GM19438 (cell line): ENCODE measurements at regions not wholly inside any gene's neighbourhood (a gene's known extent, or its start where the extent isn't known, plus 50 kb on each side); places are given as distances from the start of the nearest gene placed in this dataset.

Experiments used
- ATAC-seq: cut with Tn5 transposase; IDR thresholded peaks from one replicate; pipeline ENCODE4 v1.9.1; 2021; ENCODE audit warnings: low read depth; ENCODE audit not compliant: unreplicated experiment

- no peak for ATAC-seq
These were observed 1223.6 kb downstream of the EPHA7 start for GRCh38 chr6:92195796-92196195.

- no peak for ATAC-seq
These were observed 1231.3 kb downstream of the EPHA7 start for GRCh38 chr6:92188016-92188415.

- no peak for ATAC-seq
These were observed 1234.4 kb downstream of the EPHA7 start for GRCh38 chr6:92184933-92185332.

- no peak for ATAC-seq
These were observed 1238.0 kb downstream of the EPHA7 start for GRCh38 chr6:92181347-92181746.

GRCh38 chr6:92180090-92180489 is 1239.3 kb downstream of the EPHA7 start:
- no peak for ATAC-seq

GRCh38 chr6:92176666-92177065 is 1242.7 kb downstream of the EPHA7 start:
- ATAC-seq, result no peak

GRCh38 chr6:92174398-92175073 is 1244.8 kb downstream of the EPHA7 start:
- no peak for ATAC-seq

GRCh38 chr6:92169506-92169905 is 1249.9 kb downstream of the EPHA7 start:
- no peak for ATAC-seq

GRCh38 chr6:92166666-92167065 is 1252.7 kb downstream of the EPHA7 start:
- ATAC-seq, result no peak

- ATAC-seq, result no peak
These were observed 1257.4 kb downstream of the EPHA7 start for GRCh38 chr6:92161953-92162352.

- ATAC-seq, result no peak
These were observed 1259.1 kb downstream of the EPHA7 start for GRCh38 chr6:92160226-92160625.

- ATAC-seq, result no peak
These were observed 1260.3 kb downstream of the EPHA7 start for GRCh38 chr6:92159046-92159445.

GRCh38 chr6:92150553-92150952 is 1268.8 kb downstream of the EPHA7 start:
- ATAC-seq, result no peak

- no peak for ATAC-seq
These were observed 1272.1 kb downstream of the EPHA7 start for GRCh38 chr6:92147246-92147645.

- ATAC-seq, result no peak
These were observed 1279.8 kb downstream of the EPHA7 start for GRCh38 chr6:92139601-92140000.

- no peak for ATAC-seq
These were observed 1286.4 kb downstream of the EPHA7 start for GRCh38 chr6:92132957-92133356.

- ATAC-seq, result no peak
These were observed 1286.9 kb downstream of the EPHA7 start for GRCh38 chr6:92132457-92132856.

- ATAC-seq, result no peak
These were observed 1288.4 kb downstream of the EPHA7 start for GRCh38 chr6:92130944-92131343.

GRCh38 chr6:92126983-92127382 is 1292.4 kb downstream of the EPHA7 start:
- no peak for ATAC-seq

- no peak for ATAC-seq
These were observed 1293.3 kb downstream of the EPHA7 start for GRCh38 chr6:92126088-92126487.

- no peak for ATAC-seq
These were observed 1293.7 kb downstream of the EPHA7 start for GRCh38 chr6:92125681-92126080.

GRCh38 chr6:92124200-92124651 is 1295.1 kb downstream of the EPHA7 start:
- no peak for ATAC-seq

GRCh38 chr6:92122746-92123145 is 1296.6 kb downstream of the EPHA7 start:
- ATAC-seq, result no peak
